Endodermal cell (in vitro differentiated cells): ENCODE measurements at regions not wholly inside any gene's neighbourhood (a gene's known extent, or its start where the extent isn't known, plus 50 kb on each side); places are given as distances from the start of the nearest gene placed in this dataset.
A peak's percentile ranks its signal among the peaks of the same experiment; 100 is the strongest.

ENCODE experiments used
- DNase-seq: peaks from one replicate; pipeline ENCODE4 v3.0.0-alpha.2; 2017
- H3K27ac ChIP-seq: 2 replicates; pipeline ENCODE4 v1.5.1; 2013; ENCODE audit warnings: mild to moderate bottlenecking, low read depth, low read length, moderate library complexity
- H3K27me3 ChIP-seq: 2 replicates; pipeline ENCODE4 v1.6.1; 2013; ENCODE audit warnings: mild to moderate bottlenecking, low read length, moderate library complexity; ENCODE audit not compliant: insufficient read depth, control insufficient read depth, poor library complexity, severe bottlenecking
- H3K36me3 ChIP-seq: 2 replicates; pipeline ENCODE4 v1.7.0; 2013; ENCODE audit warnings: mild to moderate bottlenecking, low read length, moderate library complexity; ENCODE audit not compliant: control insufficient read depth, insufficient read depth
- H3K4me1 ChIP-seq: one replicate; pipeline ENCODE4 v1.7.0; 2013; ENCODE audit warnings: low read length; ENCODE audit not compliant: control insufficient read depth, insufficient read depth
- H3K4me3 ChIP-seq: 2 replicates; pipeline ENCODE4 v1.5.1; 2013; ENCODE audit warnings: mild to moderate bottlenecking, low read length, moderate library complexity
- H3K9ac ChIP-seq: 2 replicates; pipeline ENCODE4 v1.6.1; 2013; ENCODE audit warnings: mild to moderate bottlenecking, low read length, moderate library complexity; ENCODE audit not compliant: poor library complexity, severe bottlenecking; ENCODE audit errors: extremely low read depth
- H3K9me3 ChIP-seq: 2 replicates; pipeline ENCODE4 v1.6.1; 2013; ENCODE audit warnings: mild to moderate bottlenecking, low read length, moderate library complexity; ENCODE audit not compliant: control insufficient read depth
- H3K27ac Mint-ChIP-seq: 2 replicates; pipeline ENCODE4 v1.8.0; 2020; ENCODE audit warnings: mixed read lengths
- H3K27me3 Mint-ChIP-seq: 2 replicates; pipeline ENCODE4 v1.8.0; 2021; ENCODE audit warnings: mild to moderate bottlenecking, mixed read lengths; ENCODE audit not compliant: insufficient read depth
- H3K36me3 Mint-ChIP-seq: 2 replicates; pipeline ENCODE4 v1.8.0; 2020; ENCODE audit warnings: low read depth, mixed read lengths
- H3K4me1 Mint-ChIP-seq: 2 replicates; pipeline ENCODE4 v1.8.0; 2020; ENCODE audit warnings: mixed read lengths
- H3K4me3 Mint-ChIP-seq: 2 replicates; pipeline ENCODE4 v1.8.0; 2020; ENCODE audit warnings: mild to moderate bottlenecking, moderate library complexity, mixed read lengths
- H3K9me3 Mint-ChIP-seq: 2 replicates; pipeline ENCODE4 v1.8.0; 2020; ENCODE audit warnings: mild to moderate bottlenecking, mixed read lengths
- WGBS, 2 experiments: methylation state at CpG; one replicate each; pipeline versions ENCODE4 v1.1.5 to v1.1.7; 2013; ENCODE audit warnings: missing lambda C conversion rate in 2 of 2, mixed read lengths in 1 of 2; ENCODE audit not compliant: insufficient coverage in 1 of 2, insufficient read length in 1 of 2; 5-methylcytosine and 5-hydroxymethylcytosine counted together
- TF ChIP-seq, protein P1 (sequence below): fragments of 200-600 bp; sonication (generic); conservative IDR thresholded peaks from 2 replicates; pipeline ENCODE4 v1.5.0; 2021; ENCODE audit warnings: antibody characterized with exemption, mild to moderate bottlenecking

DNA sequence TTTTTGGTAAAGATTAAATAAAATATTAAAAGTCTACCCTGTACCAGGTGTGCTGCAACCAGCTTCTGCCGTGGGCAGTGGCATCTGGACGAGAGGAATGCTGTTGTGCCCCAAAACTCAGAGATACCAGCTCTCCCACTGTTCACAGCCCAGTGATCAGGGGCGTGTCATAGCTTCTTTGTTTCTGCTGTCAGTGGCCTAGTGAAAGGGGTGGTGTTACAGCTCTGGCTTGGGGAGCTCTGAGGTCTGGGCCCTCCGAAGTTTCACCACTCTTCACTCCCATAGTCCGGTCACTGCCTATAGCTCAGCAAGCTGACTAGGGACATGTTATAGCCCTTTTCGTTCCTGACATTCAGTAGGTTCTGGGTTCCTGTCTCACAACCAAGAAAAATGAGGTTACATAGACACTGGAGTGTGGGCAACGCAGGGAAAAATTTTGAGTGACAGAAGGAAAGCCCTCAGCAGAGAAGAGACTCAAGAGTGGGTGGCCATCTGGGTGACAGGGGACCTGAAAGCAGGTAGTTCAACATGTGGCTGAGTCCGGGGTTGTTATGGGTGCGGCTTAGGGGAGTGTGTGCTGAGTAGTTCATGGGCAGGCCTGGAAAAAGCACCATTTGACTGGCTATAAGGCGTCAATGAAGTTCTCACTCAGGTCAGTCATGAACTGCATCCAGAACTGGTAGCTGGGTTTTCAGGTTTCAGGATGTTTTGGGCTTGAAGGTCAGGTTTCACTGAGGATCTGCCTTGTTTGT lies 1184.4 kb upstream of the PABPC4L start:
- no peaks in the 10 kb centered on the region for H3K36me3 ChIP-seq
- Mint-ChIP-seq H3K4me3 (no peak overlapping the region), H3K4me1 (peaks cover 14% of the 10 kb centered on the region), H3K27ac (no peak overlapping the region), H3K9me3 (peaks cover 7% of the 10 kb centered on the region), H3K36me3 (no peaks in the 10 kb centered on the region), H3K27me3 (no peaks in the 10 kb centered on the region)
- H3K9ac ChIP-seq = no peak overlapping the region
- 84 to 96% methylated on average over 6 to 10 of the region's 10 CpGs for WGBS, 2 experiments
- TF ChIP-seq, protein P1, sequence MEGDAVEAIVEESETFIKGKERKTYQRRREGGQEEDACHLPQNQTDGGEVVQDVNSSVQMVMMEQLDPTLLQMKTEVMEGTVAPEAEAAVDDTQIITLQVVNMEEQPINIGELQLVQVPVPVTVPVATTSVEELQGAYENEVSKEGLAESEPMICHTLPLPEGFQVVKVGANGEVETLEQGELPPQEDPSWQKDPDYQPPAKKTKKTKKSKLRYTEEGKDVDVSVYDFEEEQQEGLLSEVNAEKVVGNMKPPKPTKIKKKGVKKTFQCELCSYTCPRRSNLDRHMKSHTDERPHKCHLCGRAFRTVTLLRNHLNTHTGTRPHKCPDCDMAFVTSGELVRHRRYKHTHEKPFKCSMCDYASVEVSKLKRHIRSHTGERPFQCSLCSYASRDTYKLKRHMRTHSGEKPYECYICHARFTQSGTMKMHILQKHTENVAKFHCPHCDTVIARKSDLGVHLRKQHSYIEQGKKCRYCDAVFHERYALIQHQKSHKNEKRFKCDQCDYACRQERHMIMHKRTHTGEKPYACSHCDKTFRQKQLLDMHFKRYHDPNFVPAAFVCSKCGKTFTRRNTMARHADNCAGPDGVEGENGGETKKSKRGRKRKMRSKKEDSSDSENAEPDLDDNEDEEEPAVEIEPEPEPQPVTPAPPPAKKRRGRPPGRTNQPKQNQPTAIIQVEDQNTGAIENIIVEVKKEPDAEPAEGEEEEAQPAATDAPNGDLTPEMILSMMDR = no peak
- no peak overlapping the region for H3K27ac ChIP-seq
- H3K4me3 ChIP-seq = no peak overlapping the region
- H3K27me3 ChIP-seq = no peaks in the 10 kb centered on the region
- H3K9me3 ChIP-seq = peaks cover 4% of the 10 kb centered on the region
- peak; percentile 48 for DNase-seq
- H3K4me1 ChIP-seq = peaks cover under 1% of the 10 kb centered on the region

DNA sequence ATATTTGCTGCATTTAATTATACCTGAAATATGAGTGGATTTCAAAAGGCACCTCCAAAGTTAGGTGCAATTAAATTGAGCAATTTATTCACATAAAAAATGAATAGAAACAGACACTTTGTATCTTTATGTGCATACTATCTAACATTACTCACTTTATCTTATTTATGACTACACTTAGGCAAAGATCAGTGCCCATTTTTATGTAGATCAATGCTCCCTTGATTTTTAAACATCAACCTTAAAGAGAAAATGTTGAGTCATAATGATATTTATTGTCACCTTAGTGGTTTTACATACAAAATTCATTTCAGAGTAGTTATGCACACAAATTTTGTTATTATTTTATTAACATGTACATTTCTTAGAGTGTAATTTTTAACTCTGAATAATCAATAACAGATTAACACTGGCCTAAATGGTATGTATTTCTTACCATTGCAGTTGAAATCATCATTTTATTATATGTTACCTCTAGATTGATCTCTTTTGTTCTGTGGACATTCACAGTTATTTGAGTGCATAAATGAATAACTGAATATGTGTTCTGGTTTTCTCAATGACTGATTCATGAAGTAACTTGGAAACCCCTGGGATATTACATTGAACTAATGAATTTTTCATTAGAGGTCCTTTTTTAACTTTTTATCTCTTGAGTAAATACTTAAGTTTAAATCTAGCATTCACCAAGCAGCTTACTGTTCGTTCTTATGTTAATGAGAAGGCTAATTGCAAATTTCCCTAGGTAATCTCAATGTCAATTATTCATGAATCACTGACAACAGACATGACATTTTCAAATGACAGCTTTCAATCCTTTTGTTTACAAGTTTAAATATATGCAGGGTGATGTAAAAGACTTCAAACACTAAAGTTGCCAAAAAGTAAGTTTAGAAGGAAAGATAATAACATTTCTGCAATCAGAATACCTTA lies 1182.0 kb upstream of the PABPC4L start:
- H3K27ac Mint-ChIP-seq = no peak overlapping the region
- Histone ChIP-seq H3K4me1 (peaks cover 8% of the 10 kb centered on the region), H3K9me3 (peaks cover 8% of the 10 kb centered on the region), H3K4me3 (no peak overlapping the region), H3K27me3 (no peaks in the 10 kb centered on the region), H3K27ac (no peak overlapping the region), H3K36me3 (no peaks in the 10 kb centered on the region), H3K9ac (no peak overlapping the region)
- DNase-seq = no peak
- WGBS, 2 experiments = 73% methylated on average over 1 of the region's 1 CpG; no CpG with 5 or more reads in 1 of the 2 experiments
- H3K36me3 Mint-ChIP-seq = no peaks in the 10 kb centered on the region
- H3K4me3 Mint-ChIP-seq = no peak overlapping the region
- H3K4me1 Mint-ChIP-seq = peaks cover 14% of the 10 kb centered on the region
- TF ChIP-seq, protein P1 = no peak
- no peaks in the 10 kb centered on the region for H3K27me3 Mint-ChIP-seq
- H3K9me3 Mint-ChIP-seq = peaks cover 8% of the 10 kb centered on the region

DNA sequence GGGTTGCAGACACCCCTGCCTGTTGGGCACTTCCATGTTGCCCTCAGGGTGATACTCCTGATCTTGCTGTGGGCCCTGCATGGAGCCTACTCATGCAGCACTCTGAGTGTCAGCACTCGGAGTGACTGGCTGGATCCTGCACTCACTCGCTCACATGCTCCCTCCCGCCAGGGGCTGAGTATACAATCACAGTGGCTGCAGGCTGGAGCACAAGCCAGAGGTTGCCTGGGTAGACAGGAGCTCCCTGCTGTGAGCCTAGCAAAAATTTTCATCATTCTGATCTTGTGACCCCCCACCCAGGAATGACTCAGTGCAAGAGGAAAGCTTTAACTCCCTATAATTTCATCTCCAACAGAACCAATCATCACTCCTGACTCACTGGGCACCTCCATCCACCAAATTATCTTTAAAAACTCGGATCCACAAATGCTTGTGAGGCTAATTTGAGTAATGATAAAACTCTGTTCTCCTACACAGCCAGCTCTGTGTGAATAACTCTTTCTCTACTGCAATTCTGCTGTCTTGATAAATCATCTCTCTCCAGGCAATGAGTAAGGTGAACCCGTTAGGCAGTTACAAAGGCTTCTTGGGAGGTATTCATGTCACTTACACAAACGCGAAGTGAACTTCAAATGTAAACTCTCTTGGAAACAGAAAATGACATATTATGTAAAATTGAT lies 1180.8 kb upstream of the PABPC4L start:
- TF ChIP-seq, protein P1 = no peak
- H3K27ac ChIP-seq = no peak overlapping the region
- H3K4me3 ChIP-seq = no peak overlapping the region
- H3K4me1 ChIP-seq = peaks cover 8% of the 10 kb centered on the region
- peak; percentile 47 for DNase-seq
- Mint-ChIP-seq H3K27me3 (no peaks in the 10 kb centered on the region), H3K27ac (no peak overlapping the region), H3K36me3 (no peaks in the 10 kb centered on the region), H3K4me3 (no peak overlapping the region), H3K9me3 (peaks cover 18% of the 10 kb centered on the region), H3K4me1 (peaks cover 14% of the 10 kb centered on the region)
- H3K36me3 ChIP-seq = no peaks in the 10 kb centered on the region
- no peaks in the 10 kb centered on the region for H3K27me3 ChIP-seq
- WGBS, 2 experiments = 80 to 82% methylated on average over 2 to 7 of the region's 7 CpGs
- H3K9me3 ChIP-seq = peaks cover 16% of the 10 kb centered on the region
- H3K9ac ChIP-seq = no peak overlapping the region
